CD14-positive monocyte (primary cell): ENCODE measurements at regions not wholly inside any gene's neighbourhood (a gene's known extent, or its start where the extent isn't known, plus 50 kb on each side); places are given as distances from the start of the nearest gene placed in this dataset.

Source experiments
- DNase-seq, 3 donors: peaks; one replicate each; pipeline ENCODE4 v3.0.0-alpha.2; 2011 to 2022
- H2AFZ ChIP-seq: 2 replicates; pipeline ENCODE4 v1.6.0; 2012; ENCODE audit warnings: mild to moderate bottlenecking, low read depth, low read length, inconsistent platforms; ENCODE audit not compliant: insufficient read depth, poor library complexity, severe bottlenecking
- H3K27ac ChIP-seq, 2 donors: 1 replicate in 1 of 2; 2 replicates in 1 of 2; pipeline ENCODE4 v1.5.1; 2012 to 2013; ENCODE audit warnings: low read length in 2 of 2, control low read depth in 1 of 2, inconsistent platforms in 1 of 2, low read depth in 1 of 2, mild to moderate bottlenecking in 1 of 2
- H3K27me3 ChIP-seq, 2 donors: one replicate each; pipeline versions ENCODE4 v1.6.0 to v1.6.1; 2011 to 2013; ENCODE audit warnings: low read length in 2 of 2; ENCODE audit not compliant: control insufficient read depth in 2 of 2, insufficient read depth in 2 of 2
- H3K36me3 ChIP-seq, 2 donors: replicated peaks in 1 of 2; 1 replicate in 1 of 2; 2 replicates in 1 of 2; pipeline versions ENCODE4 v1.5.1 to v1.6.1; 2012 to 2013; ENCODE audit warnings: low read length in 2 of 2, control low read depth in 1 of 2, inconsistent platforms in 1 of 2, mild to moderate bottlenecking in 1 of 2; ENCODE audit not compliant: insufficient read depth in 2 of 2, control insufficient read depth in 1 of 2
- H3K4me1 ChIP-seq, 2 donors: 1 replicate in 1 of 2; 2 replicates in 1 of 2; pipeline versions ENCODE4 v1.5.1 to v1.6.1; 2012 to 2013; ENCODE audit warnings: low read length in 2 of 2, control low read depth in 1 of 2, inconsistent platforms in 1 of 2, mild to moderate bottlenecking in 1 of 2, moderate library complexity in 1 of 2; ENCODE audit not compliant: insufficient read depth in 2 of 2, control insufficient read depth in 1 of 2
- H3K4me2 ChIP-seq: replicated peaks from 2 replicates; pipeline ENCODE3; 2012; ENCODE audit warnings: low read length, moderate library complexity, mild to moderate bottlenecking; ENCODE audit not compliant: poor library complexity, severe bottlenecking; ENCODE audit errors: extremely low read depth
- H3K4me3 ChIP-seq, 3 experiments: fragments of 200-600 bp in 1 of 3; sonication (generic) in 1 of 3; replicated peaks in 1 of 3; 1 replicate in 2 of 3; 2 replicates in 1 of 3; pipeline ENCODE4 v1.5.1; 2011 to 2013; ENCODE audit warnings: low read length in 3 of 3, mild to moderate bottlenecking in 3 of 3, control low read depth in 2 of 3, low read depth in 2 of 3, inconsistent platforms in 1 of 3, moderate library complexity in 1 of 3
- H3K79me2 ChIP-seq: 2 replicates; pipeline ENCODE4 v1.6.0; 2012; ENCODE audit warnings: mild to moderate bottlenecking, control low read depth, inconsistent platforms, low read length, moderate library complexity; ENCODE audit not compliant: insufficient read depth
- H3K9ac ChIP-seq: 2 replicates; pipeline ENCODE4 v1.6.0; 2017; ENCODE audit warnings: low read length, mild to moderate bottlenecking; ENCODE audit not compliant: insufficient read depth, poor library complexity, severe bottlenecking
- H3K9me3 ChIP-seq, 2 donors: replicated peaks in 1 of 2; 1 replicate in 1 of 2; 2 replicates in 1 of 2; pipeline versions ENCODE4 v1.5.1 to v1.6.1; 2012 to 2013; ENCODE audit warnings: low read length in 2 of 2, control low read depth in 1 of 2; ENCODE audit not compliant: control insufficient read depth in 1 of 2, insufficient read depth in 1 of 2
- H4K20me1 ChIP-seq: 2 replicates; pipeline ENCODE4 v1.6.0; 2012; ENCODE audit warnings: mild to moderate bottlenecking, low read length, control low read depth, moderate library complexity; ENCODE audit not compliant: insufficient read depth
- H3K27ac Mint-ChIP-seq, 7 donors: one replicate each; pipeline ENCODE4 v1.8.0; 2020; ENCODE audit warnings: mild to moderate bottlenecking in 7 of 7, mixed read lengths in 7 of 7, moderate library complexity in 6 of 7, inconsistent platforms in 2 of 7
- H3K27me3 Mint-ChIP-seq, 3 donors: one replicate each; pipeline ENCODE4 v1.8.0; 2021 to 2022; ENCODE audit warnings: low read depth in 3 of 3, mild to moderate bottlenecking in 3 of 3, mixed read lengths in 3 of 3, moderate library complexity in 3 of 3, inconsistent platforms in 1 of 3
- H3K36me3 Mint-ChIP-seq, 2 donors: one replicate each; pipeline ENCODE4 v1.8.0; 2020; ENCODE audit warnings: mixed read lengths in 2 of 2, inconsistent platforms in 1 of 2, mild to moderate bottlenecking in 1 of 2
- H3K4me1 Mint-ChIP-seq: one replicate; pipeline ENCODE4 v1.8.0; 2020; ENCODE audit warnings: mild to moderate bottlenecking, mixed read lengths
- H3K4me3 Mint-ChIP-seq, 2 donors: one replicate each; pipeline ENCODE4 v1.8.0; 2020; ENCODE audit warnings: mild to moderate bottlenecking in 2 of 2, mixed read lengths in 2 of 2, moderate library complexity in 1 of 2
- H3K9me3 Mint-ChIP-seq, 7 donors: one replicate each; pipeline ENCODE4 v1.8.0; 2020 to 2022; ENCODE audit warnings: mixed read lengths in 7 of 7, mild to moderate bottlenecking in 6 of 7, moderate library complexity in 6 of 7, inconsistent platforms in 2 of 7
- WGBS: methylation state at CpG from one replicate; pipeline ENCODE4 v1.1.5; 2013; ENCODE audit warnings: missing lambda C conversion rate; ENCODE audit not compliant: insufficient coverage; 5-methylcytosine and 5-hydroxymethylcytosine counted together
- intact Hi-C, 2 donors: fragments of 100-400 bp; cut with micrococcal nuclease; formaldehyde crosslinking; loops; one replicate each; pipeline versions ENCODE4 v1.15.0 to v1.15.1; 2023
- TF ChIP-seq, protein P1 (sequence below): fragments of 200-600 bp; IDR thresholded peaks from one replicate; pipeline ENCODE4 v1.8.0; 2022; ENCODE audit warnings: antibody characterized with exemption, mild to moderate bottlenecking

- intact Hi-C loops, result no loop called here
- peaks cover 0 to 7% of the 10 kb centered on the region in 2 donors for H3K4me1 ChIP-seq
- Mint-ChIP-seq H3K36me3 (no peaks in the 10 kb centered on the region), H3K9me3 (peaks cover 0 to 4% (median 2%) of the 10 kb centered on the region in 7 donors), H3K4me1 (no peaks in the 10 kb centered on the region), H3K4me3 (no peak overlapping the region), H3K27me3 (peaks cover 0 to 4% (median 0%) of the 10 kb centered on the region in 3 donors), H3K27ac (no peak overlapping the region)
- H4K20me1 ChIP-seq, result no peaks in the 10 kb centered on the region
- no peak overlapping the region for H3K9ac ChIP-seq
- no peak overlapping the region for H3K27ac ChIP-seq
- no peaks in the 10 kb centered on the region for H3K9me3 ChIP-seq
- no peaks in the 10 kb centered on the region for H3K27me3 ChIP-seq
- no peak overlapping the region for H3K4me2 ChIP-seq
- peak overlapping the region; percentile 5 for H2AFZ ChIP-seq
- H3K36me3 ChIP-seq, result no peaks in the 10 kb centered on the region
- DNase-seq, result no peak
- TF ChIP-seq, protein P1, sequence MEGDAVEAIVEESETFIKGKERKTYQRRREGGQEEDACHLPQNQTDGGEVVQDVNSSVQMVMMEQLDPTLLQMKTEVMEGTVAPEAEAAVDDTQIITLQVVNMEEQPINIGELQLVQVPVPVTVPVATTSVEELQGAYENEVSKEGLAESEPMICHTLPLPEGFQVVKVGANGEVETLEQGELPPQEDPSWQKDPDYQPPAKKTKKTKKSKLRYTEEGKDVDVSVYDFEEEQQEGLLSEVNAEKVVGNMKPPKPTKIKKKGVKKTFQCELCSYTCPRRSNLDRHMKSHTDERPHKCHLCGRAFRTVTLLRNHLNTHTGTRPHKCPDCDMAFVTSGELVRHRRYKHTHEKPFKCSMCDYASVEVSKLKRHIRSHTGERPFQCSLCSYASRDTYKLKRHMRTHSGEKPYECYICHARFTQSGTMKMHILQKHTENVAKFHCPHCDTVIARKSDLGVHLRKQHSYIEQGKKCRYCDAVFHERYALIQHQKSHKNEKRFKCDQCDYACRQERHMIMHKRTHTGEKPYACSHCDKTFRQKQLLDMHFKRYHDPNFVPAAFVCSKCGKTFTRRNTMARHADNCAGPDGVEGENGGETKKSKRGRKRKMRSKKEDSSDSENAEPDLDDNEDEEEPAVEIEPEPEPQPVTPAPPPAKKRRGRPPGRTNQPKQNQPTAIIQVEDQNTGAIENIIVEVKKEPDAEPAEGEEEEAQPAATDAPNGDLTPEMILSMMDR, result no peak
- H3K4me3 ChIP-seq, result no peak overlapping the region
- no peaks in the 10 kb centered on the region for H3K79me2 ChIP-seq
- WGBS, result 0% methylated on average over 2 of the region's 7 CpGs
These were observed 67.5 kb upstream of the ARHGAP21 start for GRCh38 chr10:24791084-24791726.

DNA sequence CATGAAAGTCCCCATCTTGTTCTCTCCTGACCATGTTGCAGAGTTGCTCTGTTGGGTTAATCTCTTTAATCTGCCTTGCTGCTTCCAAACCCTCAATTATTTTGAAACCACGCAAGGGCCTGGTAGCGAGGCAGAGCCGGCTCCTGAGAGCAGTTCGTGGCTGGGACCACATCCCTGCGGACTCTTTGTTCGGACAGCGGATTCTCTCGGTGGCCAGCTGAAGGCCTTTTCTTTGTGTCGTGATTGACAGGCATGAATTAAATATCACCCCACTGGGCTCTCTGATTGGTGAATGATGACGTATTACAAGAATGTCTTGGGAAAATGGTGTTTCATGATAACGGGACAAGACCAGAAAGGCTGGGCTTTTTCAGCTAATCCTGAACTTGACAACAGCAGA lies 66.9 kb upstream of the ARHGAP21 start:
- Histone ChIP-seq H3K36me3 (no peaks in the 10 kb centered on the region), H3K4me2 (no peak overlapping the region), H3K27ac (no peak overlapping the region), H3K9ac (no peak overlapping the region), H3K9me3 (no peaks in the 10 kb centered on the region), H3K4me3 (no peak overlapping the region), H3K27me3 (no peaks in the 10 kb centered on the region), H3K4me1 (peaks cover 0 to 7% of the 10 kb centered on the region in 2 donors), H2AFZ (no peak overlapping the region), H3K79me2 (no peaks in the 10 kb centered on the region), H4K20me1 (no peaks in the 10 kb centered on the region)
- no peak overlapping the region for H3K4me3 Mint-ChIP-seq
- TF ChIP-seq, protein P1, result no peak
- no peak for DNase-seq
- intact Hi-C loops, result no loop called here
- H3K4me1 Mint-ChIP-seq, result no peaks in the 10 kb centered on the region
- no peak overlapping the region for H3K27ac Mint-ChIP-seq
- H3K27me3 Mint-ChIP-seq, result peaks cover 0 to 2% (median 0%) of the 10 kb centered on the region in 3 donors
- 80% methylated on average over 9 of the region's 11 CpGs for WGBS
- peaks cover 0 to 4% (median 1%) of the 10 kb centered on the region in 7 donors for H3K9me3 Mint-ChIP-seq
- H3K36me3 Mint-ChIP-seq, result no peaks in the 10 kb centered on the region
